ENCODE measurements at regions not wholly inside any gene's neighbourhood (a gene's known extent, or its start where the extent isn't known, plus 50 kb on each side); places are given as distances from the start of the nearest gene placed in this dataset.

DNA sequence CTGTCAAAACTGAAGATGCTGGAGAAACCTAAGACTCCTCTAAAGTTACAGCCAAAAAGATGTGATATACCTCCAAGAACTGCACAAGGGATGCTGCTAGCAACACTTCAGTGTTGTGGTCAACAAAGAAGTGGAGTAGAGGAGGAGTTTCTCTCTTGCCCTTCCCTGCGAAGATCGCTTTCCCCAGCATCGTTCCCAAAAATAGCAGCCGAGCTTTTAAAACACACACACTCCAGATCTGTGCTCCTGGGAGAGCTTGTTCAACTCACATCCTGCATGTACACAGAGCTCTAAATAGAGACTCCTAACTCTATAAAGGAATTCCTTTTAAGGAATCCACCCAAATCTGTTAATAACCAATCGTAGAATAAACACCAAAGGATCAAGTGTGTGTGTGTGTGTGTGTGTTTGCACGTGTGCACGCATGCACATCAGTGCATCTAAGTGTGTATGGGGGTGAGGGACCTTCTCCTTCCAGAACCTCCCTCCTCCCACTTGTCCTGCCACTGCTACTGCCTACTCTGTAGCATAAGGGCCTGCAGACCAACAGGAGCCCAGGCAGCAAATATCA lies 58.5 kb downstream of the PSMG1 start:
- DNase-seq (ENCODE audit: low spot score), result peak; percentile 9

DNA sequence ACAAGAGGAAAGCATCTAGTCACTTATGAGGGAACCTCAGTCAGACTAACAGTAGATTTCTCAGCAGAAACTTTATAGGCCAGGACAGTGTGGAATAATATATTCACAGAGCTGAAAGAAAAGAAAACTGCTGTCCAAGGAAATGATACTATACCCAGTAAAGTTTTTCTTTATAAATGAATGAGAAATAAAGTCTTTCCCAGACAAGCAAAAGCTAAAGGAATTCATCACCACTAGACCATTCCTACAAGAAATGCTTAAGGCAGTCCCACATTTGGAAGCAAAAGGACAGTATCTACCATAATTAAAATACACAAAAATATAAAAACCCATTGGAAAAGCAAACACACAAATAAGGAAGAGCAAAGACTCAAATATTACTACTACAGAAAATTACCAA lies 59.9 kb downstream of the PSMG1 start:
- DNase-seq (ENCODE audit: low spot score), result no peak

- DNase-seq (ENCODE audit: low spot score), result no peak
Measured at GRCh38 chr21:39121600-39122355, 61.5 kb downstream of the PSMG1 start.

- no peak for DNase-seq (ENCODE audit: low spot score)
Measured at GRCh38 chr21:39120876-39121599, 62.2 kb downstream of the PSMG1 start.

DNA sequence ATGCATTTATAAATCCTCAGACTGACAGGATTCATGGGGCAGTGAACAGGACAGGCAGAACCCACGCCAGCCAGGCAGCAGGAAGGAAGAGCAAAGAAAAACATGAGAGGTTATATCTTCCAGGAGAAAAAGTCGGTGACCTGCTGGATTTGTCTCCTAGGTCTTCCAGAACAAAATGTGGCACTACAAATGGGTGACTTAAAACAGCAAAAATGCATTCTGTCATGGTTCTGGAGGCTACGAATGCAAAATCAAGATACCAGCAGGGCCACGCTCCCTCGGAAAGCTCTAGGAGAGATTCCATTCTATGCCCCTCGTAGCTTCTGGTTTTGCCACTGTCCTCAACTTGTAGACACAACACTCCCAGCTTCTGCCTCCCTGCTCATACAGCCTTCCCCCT lies 63.4 kb downstream of the PSMG1 start:
- no peak for DNase-seq (ENCODE audit: low spot score)

DNA sequence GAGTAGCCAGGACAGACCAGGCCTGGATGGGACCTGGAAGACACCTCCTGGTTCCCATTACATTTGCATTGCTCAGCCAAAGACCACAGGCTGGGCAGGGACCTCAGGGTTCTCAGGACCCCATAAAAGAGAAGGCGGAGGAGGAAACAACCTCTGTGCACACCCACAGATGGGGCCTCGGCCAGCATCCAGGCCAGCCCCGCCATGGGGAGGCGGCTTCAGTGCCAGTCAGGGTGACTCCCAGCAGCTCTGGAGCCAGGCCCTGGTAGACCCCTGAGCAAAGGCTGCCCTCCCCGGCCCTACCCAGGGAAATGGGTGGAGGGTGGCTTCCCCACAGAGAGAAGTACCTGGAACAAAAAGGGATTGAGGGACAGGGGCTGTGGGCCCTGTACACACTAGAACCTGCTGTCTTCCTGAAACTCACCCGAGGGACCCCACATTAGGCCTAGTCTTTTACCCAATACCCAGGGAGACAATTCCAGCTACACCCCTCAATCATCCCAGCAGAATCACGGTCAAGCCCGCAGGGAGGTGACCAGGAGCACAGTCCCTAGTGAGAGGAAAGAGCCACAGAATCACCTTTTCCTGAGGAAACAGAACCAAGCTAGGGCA lies 64.5 kb downstream of the PSMG1 start:
- no peak for DNase-seq (ENCODE audit: low spot score)

GRCh38 chr21:39118061-39118460 lies 65.2 kb downstream of the PSMG1 start:
- DNase-seq (ENCODE audit: low spot score), result no peak

DNA sequence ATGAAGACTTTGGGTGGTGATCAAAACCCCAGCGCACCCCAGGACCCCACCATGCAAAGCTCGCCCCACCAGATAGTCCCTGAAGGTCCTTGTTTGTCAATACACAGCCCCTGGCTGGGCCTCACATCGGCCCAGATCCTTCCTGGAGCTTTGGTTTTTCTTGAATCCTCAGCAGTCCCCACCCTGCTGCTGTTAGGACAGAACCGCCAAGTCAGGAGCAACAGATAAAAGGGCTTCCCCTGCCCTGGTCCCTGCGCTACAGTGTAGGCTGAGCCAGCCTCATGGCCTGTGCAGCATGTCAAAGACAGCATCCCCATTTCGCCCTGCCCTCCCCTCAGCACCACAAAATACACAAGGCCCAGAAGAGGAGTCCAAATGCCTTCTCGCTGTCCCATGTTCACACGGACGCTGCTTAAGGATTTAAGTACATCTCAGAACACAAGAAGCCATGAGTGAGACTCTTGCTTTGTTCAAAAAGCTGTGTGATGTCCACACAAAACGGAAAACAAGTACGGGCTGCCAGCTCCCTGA lies 65.7 kb downstream of the PSMG1 start:
- no peak for DNase-seq (ENCODE audit: low spot score)

GRCh38 chr21:39116761-39117439 lies 66.4 kb downstream of the PSMG1 start:
- no peak for DNase-seq (ENCODE audit: low spot score)

GRCh38 chr21:39115576-39116235 lies 67.5 kb downstream of the PSMG1 start:
- no peak for DNase-seq (ENCODE audit: low spot score)

- DNase-seq (ENCODE audit: low spot score), result no peak
Measured at GRCh38 chr21:39114871-39115575, 68.2 kb downstream of the PSMG1 start.

DNA sequence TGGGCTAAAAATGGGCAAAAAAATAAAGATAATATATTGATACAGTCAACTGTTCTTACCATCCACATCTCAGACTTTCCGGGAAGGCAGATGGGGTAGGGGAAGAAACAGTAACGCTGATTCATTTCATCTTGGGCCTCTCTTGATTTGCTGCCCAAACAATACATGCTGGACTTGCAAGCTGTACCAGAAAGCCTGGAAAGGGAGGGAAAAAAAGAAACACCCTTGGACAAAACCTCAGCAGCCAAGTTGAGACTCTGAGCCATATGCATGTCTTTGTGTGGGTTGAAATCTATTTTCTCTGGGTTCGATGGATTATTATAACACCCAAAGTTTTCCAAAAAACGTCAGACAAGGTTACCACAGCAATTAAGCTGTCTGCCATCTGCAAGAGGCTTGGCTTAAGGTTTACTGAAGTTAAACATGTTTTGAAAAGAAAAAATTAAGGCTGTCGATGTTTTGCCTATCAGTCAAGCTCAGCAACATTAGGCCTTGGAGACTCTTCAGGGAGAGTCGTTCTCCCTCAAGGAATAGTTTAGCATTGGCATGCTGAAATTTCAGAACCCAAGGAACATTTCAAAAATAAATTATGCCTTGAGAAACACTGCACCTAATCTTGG lies 71.2 kb downstream of the PSMG1 start:
- DNase-seq (ENCODE audit: low spot score), result no peak

DNA sequence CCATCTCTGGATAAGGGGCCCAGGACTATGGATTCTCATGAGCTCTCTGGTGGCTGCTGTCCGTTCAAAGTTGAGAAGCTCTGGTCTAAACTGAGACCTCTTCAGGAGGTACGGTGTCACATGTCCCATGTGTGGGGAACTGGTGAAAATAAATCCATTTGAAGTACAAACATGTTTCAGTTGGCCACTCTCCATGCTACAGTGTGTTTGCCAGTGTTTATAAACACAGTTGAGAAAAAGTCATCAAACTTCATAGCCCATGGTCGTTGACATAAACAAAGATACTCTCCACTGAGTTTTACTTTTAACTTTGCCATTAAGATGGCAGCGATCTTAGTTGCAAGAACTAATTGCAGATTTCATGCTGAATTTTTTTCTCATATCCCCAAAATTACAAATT lies 72.8 kb downstream of the PSMG1 start:
- no peak for DNase-seq (ENCODE audit: low spot score)

DNA sequence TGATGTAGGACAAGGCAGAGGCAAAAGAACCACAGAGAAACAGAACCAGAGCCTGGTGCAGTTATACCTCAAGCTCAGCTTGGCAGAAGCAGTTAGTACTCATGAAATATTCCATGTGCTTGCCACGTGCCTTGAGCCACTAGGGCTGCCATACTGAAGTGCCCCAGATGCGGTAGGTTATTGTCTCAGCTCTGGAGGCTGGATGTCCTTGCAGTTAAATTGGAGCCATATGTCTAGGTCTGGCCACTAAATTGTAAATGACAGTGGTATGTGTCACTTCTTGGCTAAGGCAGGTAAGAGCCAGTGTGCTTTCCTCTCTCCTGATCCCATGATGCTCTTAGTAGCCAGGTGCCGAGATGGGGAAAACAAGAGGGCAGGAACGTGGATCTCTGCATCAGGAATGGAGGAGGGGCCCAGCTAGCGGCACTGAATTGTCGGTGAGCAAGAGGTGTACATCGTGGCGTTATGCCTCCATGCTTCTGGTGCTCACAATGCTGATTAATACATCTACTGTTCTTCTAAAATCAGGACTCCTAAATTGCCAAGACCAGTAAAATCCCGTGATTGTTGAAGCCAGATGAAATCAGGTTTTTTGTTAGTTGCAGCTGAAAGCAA lies 73.5 kb downstream of the PSMG1 start:
- DNase-seq (ENCODE audit: low spot score), result no peak

DNA sequence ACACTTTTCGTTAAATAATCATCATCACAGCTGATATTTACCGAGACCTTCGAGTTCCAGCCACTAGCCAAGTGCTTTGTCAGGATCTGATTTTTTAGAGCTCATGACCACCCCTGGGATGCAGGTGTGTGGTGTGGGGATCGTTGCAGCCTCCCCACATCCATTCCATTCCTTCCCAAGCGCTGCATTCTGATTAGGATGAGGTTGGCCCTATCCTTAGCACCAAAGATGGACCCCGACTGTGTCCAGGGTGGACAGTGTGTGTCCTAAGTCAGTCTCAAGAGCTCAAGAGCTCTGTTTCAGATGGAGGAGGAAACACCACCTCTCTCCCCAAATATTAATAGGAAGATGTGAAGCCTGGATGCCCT lies 74.1 kb downstream of the PSMG1 start:
- no peak for DNase-seq (ENCODE audit: low spot score)

DNA sequence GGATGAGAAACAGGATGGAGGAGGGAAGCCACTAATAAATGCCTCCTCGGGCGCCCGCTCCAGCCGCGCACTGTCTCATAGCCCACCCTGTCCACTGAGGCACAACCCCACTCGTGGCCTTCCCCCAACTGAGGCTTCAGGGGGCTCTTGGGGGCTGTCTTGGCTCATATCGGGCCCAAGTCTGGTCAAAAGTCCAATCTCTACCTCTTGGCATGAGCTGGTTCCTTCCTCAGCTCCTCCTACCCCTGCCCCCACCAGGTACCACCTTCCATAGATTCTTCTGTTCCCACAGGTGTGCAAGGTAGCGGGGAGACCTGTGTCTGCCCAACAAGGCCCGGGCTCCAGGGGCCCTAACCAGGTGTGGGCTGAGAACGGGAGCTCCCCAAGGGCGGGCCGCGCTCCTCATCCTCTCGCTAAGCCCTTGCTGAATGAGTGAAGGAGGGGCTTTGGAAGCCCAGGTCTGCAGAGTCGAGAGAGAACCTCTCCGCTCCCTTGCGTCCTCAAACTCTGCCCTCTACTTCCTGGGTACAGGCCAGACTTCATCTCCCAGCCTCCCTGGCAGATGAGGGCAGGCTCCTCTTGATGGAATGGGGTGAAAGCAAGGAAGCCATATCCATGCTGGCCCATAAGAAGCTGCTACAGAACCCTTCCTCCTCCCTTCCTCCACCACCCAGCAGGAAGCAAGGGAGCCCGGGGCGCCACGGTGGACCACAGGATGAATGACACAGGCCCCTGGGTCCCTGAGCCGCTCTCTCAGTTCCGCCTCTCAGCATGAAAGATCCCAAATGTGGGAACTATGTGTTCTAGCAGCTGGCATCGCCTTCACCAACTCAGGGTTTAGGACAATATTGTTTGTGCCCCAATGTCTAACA lies 74.7 kb downstream of the PSMG1 start:
- DNase-seq (ENCODE audit: low spot score), result no peak

DNA sequence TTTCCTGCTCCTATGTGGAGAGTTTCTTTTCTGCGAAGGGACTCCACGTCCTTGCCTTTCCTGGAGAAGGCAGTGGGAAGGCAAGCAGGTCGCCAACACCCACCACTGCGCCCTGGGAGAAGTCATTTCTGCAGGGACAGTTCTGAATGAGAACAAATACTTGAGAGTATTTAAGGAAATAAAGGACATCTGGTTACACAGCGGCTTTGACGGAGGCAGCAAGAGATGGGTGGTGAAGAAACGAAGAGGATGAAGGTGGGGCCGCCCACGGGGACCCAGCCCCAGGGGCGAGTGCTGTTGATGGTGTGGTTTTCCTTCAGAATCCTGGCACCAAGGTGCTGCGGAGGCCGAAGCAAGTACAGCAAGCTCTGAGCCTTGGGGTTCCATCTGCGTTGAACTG lies 75.5 kb downstream of the PSMG1 start:
- DNase-seq (ENCODE audit: low spot score), result no peak

DNA sequence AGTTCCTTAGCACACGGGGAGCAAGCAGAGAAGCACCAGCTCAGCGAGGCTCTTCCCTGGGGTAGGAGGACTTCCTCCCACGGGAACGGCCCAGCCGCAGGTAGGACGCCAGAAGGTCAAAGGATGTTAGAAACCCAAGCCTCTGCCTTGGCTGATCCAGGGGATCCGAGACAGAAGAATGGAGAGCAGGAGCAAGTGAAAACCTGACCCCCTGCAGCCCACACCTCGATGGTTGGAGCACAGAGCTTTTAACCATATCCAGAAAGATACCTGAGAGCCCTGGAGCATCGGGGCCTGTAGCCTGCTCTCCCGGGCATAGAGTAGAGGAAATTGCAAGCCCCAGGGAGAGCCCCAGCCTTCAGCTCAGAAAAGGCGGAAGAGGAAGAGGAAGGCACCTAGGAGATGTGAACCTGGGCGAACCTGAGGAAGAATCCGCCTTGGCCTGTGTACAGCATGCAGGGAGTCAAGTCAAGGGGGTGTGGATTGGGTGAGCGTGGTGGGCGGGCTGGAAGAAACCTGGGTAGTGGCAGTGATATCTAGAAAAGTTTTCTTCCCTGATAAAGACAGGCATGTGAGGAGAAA lies 76.3 kb downstream of the PSMG1 start:
- no peak for DNase-seq (ENCODE audit: low spot score)

Data from HT-29 (cell line).